Heart left ventricle (tissue), 16 donors: ENCODE measurements at regions not wholly inside any gene's neighbourhood (a gene's known extent, or its start where the extent isn't known, plus 50 kb on each side); places are given as distances from the start of the nearest gene placed in this dataset.

Experiments
- ATAC-seq, 4 donors: fragments of 200-7000 bp; cut with Tn5 transposase; one replicate each; pipeline ENCODE4 v1.9.1; 2020 to 2022; ENCODE audit warnings: moderate library complexity in 4 of 4, mild to moderate bottlenecking in 3 of 4, moderate number of reproducible peaks in 1 of 4
- DNase-seq, 5 donors: peaks; one replicate each; pipeline ENCODE4 v3.0.0-alpha.2; 2020
- H3K27ac ChIP-seq, 12 donors: fragments of 200-600 bp; sonication (generic) in 4 of 12; one replicate each; pipeline versions ENCODE4 v1.5.0 to v1.8.0; 2016 to 2022; ENCODE audit warnings: mild to moderate bottlenecking in 2 of 12
- H3K27me3 ChIP-seq, 9 donors: fragments of 200-600 bp; sonication (generic) in 2 of 9; one replicate each; pipeline versions ENCODE4 v1.5.1 to v1.8.0; 2016 to 2022; ENCODE audit warnings: mild to moderate bottlenecking in 3 of 9
- H3K36me3 ChIP-seq, 9 donors: fragments of 200-600 bp; sonication (generic) in 2 of 9; one replicate each; pipeline versions ENCODE4 v1.5.0 to v1.8.0; 2018 to 2022; ENCODE audit warnings: mild to moderate bottlenecking in 2 of 9
- H3K4me1 ChIP-seq, 12 donors: fragments of 200-600 bp; sonication (generic) in 4 of 12; one replicate each; pipeline versions ENCODE4 v1.5.0 to v1.8.0; 2016 to 2022; ENCODE audit warnings: mild to moderate bottlenecking in 3 of 12
- H3K4me3 ChIP-seq, 12 donors: fragments of 200-600 bp; sonication (generic) in 4 of 12; one replicate each; pipeline versions ENCODE4 v1.5.0 to v1.8.0; 2017 to 2022; ENCODE audit warnings: mild to moderate bottlenecking in 9 of 12, moderate library complexity in 4 of 12
- H3K9me3 ChIP-seq, 12 donors: fragments of 200-600 bp; sonication (generic) in 4 of 12; one replicate each; pipeline versions ENCODE4 v1.5.0 to v1.8.0; 2016 to 2022; ENCODE audit warnings: mild to moderate bottlenecking in 1 of 12
- POLR2A ChIP-seq, 2 donors: fragments of 450-650 bp; IDR thresholded peaks; one replicate each; pipeline ENCODE4 v1.6.1; 2017; ENCODE audit warnings: antibody characterized with exemption in 2 of 2, mild to moderate bottlenecking in 2 of 2, moderate library complexity in 2 of 2
- WGBS, 4 donors: extraction: QIAGEN DNeasy Blood & Tissue Kit in 2 of 4; methylation state at CpG; one replicate each; pipeline versions ENCODE4 v1.1.5 to v1.1.7; 2013 to 2018; 5-methylcytosine and 5-hydroxymethylcytosine counted together
- intact Hi-C, 10 donors: fragments of 100-400 bp; cut with DNase I; formaldehyde crosslinking; loops; one replicate each; pipeline versions ENCODE4 v1.11.1 to v1.14.2; 2022
- TF ChIP-seq, protein P1 (sequence below), 12 donors: fragments of 200-600 bp; sonication (generic) in 4 of 12; IDR thresholded peaks; one replicate each; pipeline versions ENCODE4 v1.5.0 to v1.8.0; 2018 to 2022; ENCODE audit warnings: antibody characterized with exemption in 12 of 12, mild to moderate bottlenecking in 5 of 12
- donor health status: ischemic (EF 13 %, LVEDD 7.1; RV severe dilation, severe dysfunction).
- donor health status: healthy with polysubstance abuse.
- donor health status: DM: no; HTN: yes; CAD: no.
- donor health status: DM: no; HTN: no; CAD: no.
- donor health status: ischemic (EF 25% LVEDD 6.9; RV normal size, moderate dysfunction).
- donor health status: ischemic (EF 25% LVEDD 5.7; RV mildly dilated, moderate dysfunction).
- donor health status: healthy.
- donor health status: DM: yes; HTN: yes; CAD: no.
- donor health status: ischemic (EF 35%, LVEDD 5.7; RV mildly dilated, moderate dysfunction).
- donor health status: nonischemic (EF 11% LVEDD 7.7; RV severe dilation, severe dysfunction).
- donor health status: DM: yes; HTN: yes; CAD: no.
- donor health status: PGD.
- donor health status: ischemic (EF 29% LVEDD 5.4; RV normal size, mild dysfunction).
- donor health status: nonischemic (EF 23%, LVEDD 6.1; RV moderate dilation, normal function).

DNA sequence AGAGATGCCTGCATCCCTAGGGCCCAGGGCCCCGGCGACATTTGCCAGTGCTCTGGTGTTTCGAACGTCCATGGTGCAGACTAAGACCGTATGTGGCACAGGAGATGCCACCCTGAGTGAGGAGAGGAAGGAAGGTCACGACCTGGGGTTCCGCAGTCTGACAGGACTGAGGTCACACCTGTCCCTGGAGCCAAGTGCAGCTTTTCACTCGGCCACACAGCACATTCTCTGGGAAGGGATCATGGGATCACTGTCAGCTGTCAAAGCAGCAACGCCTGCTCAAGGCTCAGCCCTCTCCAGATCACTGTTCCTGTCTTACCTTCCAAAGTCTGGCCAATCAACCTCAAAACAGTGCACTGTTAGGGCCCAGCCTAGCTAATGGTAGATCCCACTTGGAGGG, 243.6 kb downstream of the SIPA1L2 start:
- TF ChIP-seq POLR2A (IDR thresholded peaks at IDR 0.05): no peak
- TF ChIP-seq, protein P1, sequence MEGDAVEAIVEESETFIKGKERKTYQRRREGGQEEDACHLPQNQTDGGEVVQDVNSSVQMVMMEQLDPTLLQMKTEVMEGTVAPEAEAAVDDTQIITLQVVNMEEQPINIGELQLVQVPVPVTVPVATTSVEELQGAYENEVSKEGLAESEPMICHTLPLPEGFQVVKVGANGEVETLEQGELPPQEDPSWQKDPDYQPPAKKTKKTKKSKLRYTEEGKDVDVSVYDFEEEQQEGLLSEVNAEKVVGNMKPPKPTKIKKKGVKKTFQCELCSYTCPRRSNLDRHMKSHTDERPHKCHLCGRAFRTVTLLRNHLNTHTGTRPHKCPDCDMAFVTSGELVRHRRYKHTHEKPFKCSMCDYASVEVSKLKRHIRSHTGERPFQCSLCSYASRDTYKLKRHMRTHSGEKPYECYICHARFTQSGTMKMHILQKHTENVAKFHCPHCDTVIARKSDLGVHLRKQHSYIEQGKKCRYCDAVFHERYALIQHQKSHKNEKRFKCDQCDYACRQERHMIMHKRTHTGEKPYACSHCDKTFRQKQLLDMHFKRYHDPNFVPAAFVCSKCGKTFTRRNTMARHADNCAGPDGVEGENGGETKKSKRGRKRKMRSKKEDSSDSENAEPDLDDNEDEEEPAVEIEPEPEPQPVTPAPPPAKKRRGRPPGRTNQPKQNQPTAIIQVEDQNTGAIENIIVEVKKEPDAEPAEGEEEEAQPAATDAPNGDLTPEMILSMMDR (IDR thresholded peaks at IDR 0.05): no peak
- ATAC-seq (peak in 3 of 4 donors; percentile 22 to 43 (median 25)), DNase-seq (no peak)
- no peaks in the 10 kb centered on the region for H3K36me3 ChIP-seq
- H3K4me3 ChIP-seq: no peak overlapping the region
- peaks cover 0 to 5% (median 0%) of the 10 kb centered on the region in 12 donors for H3K4me1 ChIP-seq
- intact Hi-C loops: no loop called here
- 61 to 85% (median 79%) methylated on average over 7 to 9 of the region's 9 CpGs for WGBS, 4 donors
- H3K27me3 ChIP-seq: no peaks in the 10 kb centered on the region
- no peak overlapping the region for H3K27ac ChIP-seq
- no peaks in the 10 kb centered on the region for H3K9me3 ChIP-seq

DNA sequence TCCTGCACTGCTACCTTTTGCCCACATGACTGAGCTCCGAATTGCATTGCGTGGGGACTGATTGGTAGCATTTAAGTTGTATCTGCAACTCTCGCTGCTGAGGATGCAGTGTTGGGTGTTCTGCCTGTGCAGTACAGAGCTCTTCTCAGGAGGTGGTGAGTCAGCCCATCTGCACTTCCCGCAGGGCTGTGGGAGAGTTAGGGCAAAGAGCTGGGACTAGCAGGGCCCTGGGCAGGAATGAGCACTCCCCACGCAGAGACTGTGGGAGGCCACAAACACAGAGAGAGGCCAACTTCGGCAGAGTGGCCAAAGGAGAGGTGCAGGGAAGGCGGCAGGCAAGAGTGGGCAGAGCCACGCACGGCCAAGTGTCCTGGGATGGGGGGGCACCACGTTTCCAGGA, 244.7 kb downstream of the SIPA1L2 start:
- Histone ChIP-seq H3K4me1 (peaks cover 0 to 5% (median 0%) of the 10 kb centered on the region in 12 donors), H3K27me3 (no peaks in the 10 kb centered on the region), H3K36me3 (no peaks in the 10 kb centered on the region), H3K27ac (no peak overlapping the region), H3K4me3 (no peak overlapping the region), H3K9me3 (no peaks in the 10 kb centered on the region)
- TF ChIP-seq POLR2A (IDR thresholded peaks at IDR 0.05): no peak
- TF ChIP-seq, protein P1 (IDR thresholded peaks at IDR 0.05): no peak
- ATAC-seq (peak in 1 of 4 donors; percentile 35), DNase-seq (no peak)
- intact Hi-C loops: no loop called here
- WGBS, 4 donors: 84 to 88% (median 87%) methylated on average over 10 of the region's 10 CpGs

DNA sequence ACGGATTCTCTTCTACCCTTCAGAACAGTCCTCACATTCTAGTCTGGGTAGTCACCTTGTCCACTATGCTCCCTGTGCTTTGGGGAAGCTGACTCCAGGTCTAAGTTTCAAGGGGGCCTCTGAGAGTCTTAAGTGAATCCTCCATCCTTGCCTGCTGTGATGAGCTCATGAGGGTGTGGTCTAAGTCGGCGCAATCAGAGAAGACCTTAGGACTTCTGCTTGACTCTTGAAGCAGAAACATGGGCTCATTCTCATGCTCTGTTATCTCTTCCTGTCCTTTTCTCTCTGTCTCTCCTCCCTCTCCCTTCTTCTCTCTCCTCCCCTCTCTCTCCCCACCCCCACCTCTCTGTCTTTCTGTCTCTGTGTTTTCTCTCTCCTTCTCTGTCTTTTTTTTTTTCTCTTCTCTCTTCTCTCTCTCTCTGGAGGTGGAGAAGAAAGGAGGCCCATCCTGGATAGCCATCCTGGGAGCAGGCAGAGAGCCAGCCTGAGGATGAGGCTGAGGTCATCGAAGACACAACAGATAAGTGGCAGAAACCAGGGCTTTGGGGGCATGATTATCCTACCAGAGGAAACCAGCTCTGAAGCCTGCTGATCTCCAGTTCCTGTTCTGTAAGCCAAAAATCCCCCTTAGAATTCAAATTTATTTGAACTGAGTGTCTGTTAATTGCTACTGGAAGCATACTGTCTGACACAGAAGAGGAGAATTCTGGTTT, 245.6 kb downstream of the SIPA1L2 start:
- Histone ChIP-seq H3K4me3 (no peak overlapping the region), H3K36me3 (no peaks in the 10 kb centered on the region), H3K9me3 (no peaks in the 10 kb centered on the region), H3K4me1 (peaks cover 0 to 5% (median 0%) of the 10 kb centered on the region in 12 donors), H3K27ac (no peak overlapping the region), H3K27me3 (no peaks in the 10 kb centered on the region)
- 65 to 79% (median 74%) methylated on average over 4 of the region's 4 CpGs for WGBS, 4 donors
- no peak for TF ChIP-seq POLR2A (IDR thresholded peaks at IDR 0.05)
- TF ChIP-seq, protein P1 (IDR thresholded peaks at IDR 0.05): no peak
- no peak for ATAC-seq
- intact Hi-C loops: no loop called here
- no peak for DNase-seq

DNA sequence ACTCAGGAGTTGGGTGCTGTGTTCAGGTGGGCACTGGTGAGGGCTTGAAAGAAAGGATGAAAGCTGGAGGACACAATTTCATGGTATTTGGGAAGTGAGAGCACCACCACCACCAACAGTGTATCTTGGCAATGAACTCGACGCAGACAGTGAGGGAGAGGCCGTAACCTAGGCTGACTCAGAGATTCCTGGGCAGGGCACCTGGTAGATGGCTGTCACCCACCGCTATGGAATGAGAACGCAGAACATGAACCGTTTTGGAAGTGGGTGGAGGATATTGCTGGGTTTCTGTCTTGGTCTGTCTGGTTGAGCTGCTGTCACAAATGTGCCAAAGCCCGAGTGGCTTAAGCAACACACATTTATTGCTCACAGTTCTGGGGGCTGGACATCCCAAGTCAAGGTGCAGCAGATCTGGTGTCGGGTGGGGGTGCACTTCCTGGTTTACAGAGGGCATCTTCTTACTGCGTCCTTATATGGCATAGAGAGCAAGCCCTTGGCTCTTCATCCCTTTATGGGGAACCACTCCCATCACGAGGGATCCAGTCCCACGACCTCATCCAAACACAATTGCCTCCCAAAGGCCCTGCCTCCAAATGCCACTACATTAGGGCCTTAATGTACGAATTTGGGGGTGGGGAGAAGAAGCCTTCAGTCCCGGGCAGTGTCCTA, 246.3 kb downstream of the SIPA1L2 start:
- no peak overlapping the region for H3K4me3 ChIP-seq
- 83 to 92% (median 90%) methylated on average over 13 of the region's 13 CpGs for WGBS, 4 donors
- TF ChIP-seq, protein P1 (IDR thresholded peaks at IDR 0.05): no peak
- TF ChIP-seq POLR2A (IDR thresholded peaks at IDR 0.05): no peak
- intact Hi-C loops: no loop called here
- no peaks in the 10 kb centered on the region for H3K9me3 ChIP-seq
- ATAC-seq: no peak
- H3K27me3 ChIP-seq: no peaks in the 10 kb centered on the region
- DNase-seq: no peak
- H3K4me1 ChIP-seq: peaks cover 0 to 10% (median 3%) of the 10 kb centered on the region in 12 donors
- H3K27ac ChIP-seq: no peak overlapping the region
- H3K36me3 ChIP-seq: no peaks in the 10 kb centered on the region
